GM12878 (cell line): ENCODE measurements at regions not wholly inside any gene's neighbourhood (a gene's known extent, or its start where the extent isn't known, plus 50 kb on each side); places are given as distances from the start of the nearest gene placed in this dataset.

Experiments
- ATAC-seq: fragments of 200-7000 bp; cut with Tn5 transposase; 3 replicates; pipeline ENCODE4 v1.9.1; 2020; ENCODE audit warnings: mild to moderate bottlenecking, moderate library complexity
- BruUV-seq: library from RNA; stranded (reverse); fragments of 400-500 nt; replicated peaks from 2 replicates; lab custom pipeline; 2021; lab: Mats Ljungman, UMichigan
- CTCF ChIA-PET: fragments of 300-600 bp; sonication (Branson Sonifier 250); formaldehyde crosslinking; extraction: SDS; loops from one replicate; lab custom pipeline; 2021; ENCODE audit warnings: inconsistent platforms; lab: Yijun Ruan, JAX
- POLR2A ChIA-PET: fragments of 350-600 bp; formaldehyde crosslinking; extraction: SDS; loops from one replicate; lab custom pipeline; 2021; ENCODE audit warnings: inconsistent platforms; lab: Charles Lee
- RAD21 ChIA-PET: fragments of 300-600 bp; sonication (Branson Sonifier 250); formaldehyde crosslinking; loops from one replicate; lab custom pipeline; 2023; ENCODE audit warnings: antibody characterized with exemption; ENCODE audit not compliant: unreplicated experiment; lab: Charles Lee
- SMC1A ChIA-PET: fragments of 300-600 bp; sonication (Branson Sonifier 250); formaldehyde crosslinking; loops from one replicate; lab custom pipeline; 2023; ENCODE audit not compliant: unreplicated experiment, uncharacterized antibody; lab: Charles Lee
- DNase-seq: peaks from one replicate; pipeline ENCODE4 v3.0.0-alpha.2; 2011; ENCODE audit warnings: low read depth, low spot score
- FAIRE-seq: peaks from 3 replicates; lab custom pipeline; 2011; peaks lifted over from hg19 to GRCh38; lab: Jason Lieb, UNC
- H2AFZ ChIP-seq: 2 replicates; pipeline ENCODE4 v1.6.0; 2011; ENCODE audit warnings: low read depth, low read length, control low read depth; ENCODE audit not compliant: control insufficient read depth
- H3K27ac ChIP-seq: 2 replicates; pipeline ENCODE4 v1.5.1; 2011; ENCODE audit warnings: control low read depth; ENCODE audit not compliant: control insufficient read depth, insufficient read depth
- H3K27me3 ChIP-seq, 2 experiments: replicated peaks in 1 of 2; 2 replicates each; pipeline versions ENCODE4 v1.6.0 to v1.6.1; 2011; ENCODE audit warnings: low read length in 1 of 2; ENCODE audit not compliant: control insufficient read depth in 2 of 2, insufficient read depth in 2 of 2
- H3K36me3 ChIP-seq, 2 experiments: 2 replicates each; pipeline ENCODE4 v1.5.1; 2011; ENCODE audit warnings: low read length in 1 of 2; ENCODE audit not compliant: control insufficient read depth in 2 of 2, insufficient read depth in 2 of 2
- H3K4me1 ChIP-seq: 2 replicates; pipeline ENCODE4 v1.6.1; 2011; ENCODE audit warnings: mild to moderate bottlenecking, low read length, moderate library complexity, mixed read lengths; ENCODE audit not compliant: control insufficient read depth, insufficient read depth
- H3K4me2 ChIP-seq: 2 replicates; pipeline ENCODE4 v1.6.0; 2011; ENCODE audit warnings: control low read depth; ENCODE audit not compliant: control insufficient read depth, insufficient read depth
- H3K4me3 ChIP-seq: fragments of 200-600 bp; sonication (generic); 2 replicates; pipeline ENCODE4 v1.5.1; 2016
- H3K79me2 ChIP-seq: 2 replicates; pipeline ENCODE4 v1.6.0; 2011; ENCODE audit warnings: low read length; ENCODE audit not compliant: control insufficient read depth, insufficient read depth
- H3K9ac ChIP-seq: 2 replicates; pipeline ENCODE4 v1.8.0; 2011; ENCODE audit warnings: low read length, control low read depth, mixed read lengths; ENCODE audit not compliant: control insufficient read depth, insufficient read depth
- H3K9me3 ChIP-seq: replicated peaks from 3 replicates; pipeline ENCODE4 v1.5.1; 2011; ENCODE audit warnings: mild to moderate bottlenecking, low read length; ENCODE audit not compliant: control insufficient read depth, insufficient read depth
- H4K20me1 ChIP-seq: 2 replicates; pipeline ENCODE4 v1.6.0; 2011; ENCODE audit not compliant: control insufficient read depth, insufficient read depth
- ETV6 ChIP-seq, 2 experiments: fragments of 450-650 bp in 1 of 2; IDR thresholded peaks in 1 of 2; conservative IDR thresholded peaks in 1 of 2; 2 replicates each; pipeline ENCODE4 v1.6.1; 2014; ENCODE audit warnings: antibody characterized with exemption in 1 of 2, borderline replicate concordance in 1 of 2, low read depth in 1 of 2, mild to moderate bottlenecking in 1 of 2, moderate library complexity in 1 of 2
- MEF2B ChIP-seq: fragments of 450-650 bp; IDR thresholded peaks from 2 replicates; pipeline ENCODE4 v1.6.1; 2018; ENCODE audit warnings: mild to moderate bottlenecking, moderate library complexity; ENCODE audit not compliant: partially characterized antibody, poor library complexity, severe bottlenecking
- NFYA ChIP-seq: IDR thresholded peaks from 2 replicates; pipeline ENCODE4 v1.6.1; 2011; ENCODE audit warnings: low read depth, mild to moderate bottlenecking, low read length, improper control_type of control experiment, borderline replicate concordance
- RAD21 ChIP-seq: IDR thresholded peaks from 2 replicates; pipeline ENCODE4 v1.6.1; 2011; ENCODE audit warnings: mild to moderate bottlenecking, low read depth, low read length, moderate library complexity; ENCODE audit not compliant: insufficient read depth
- ZBTB33 ChIP-seq: fragments of 450-650 bp; IDR thresholded peaks from 2 replicates; pipeline ENCODE4 v1.6.1; 2017; ENCODE audit warnings: mild to moderate bottlenecking
- WGBS: methylation state at CpG from one replicate; pipeline ENCODE4 v1.1.6; 2016; ENCODE audit warnings: low lambda C conversion rate; ENCODE audit not compliant: insufficient replicate concordance, insufficient coverage; ENCODE audit errors: missing lambda C conversion rate; 5-methylcytosine and 5-hydroxymethylcytosine counted together
- in situ Hi-C: fragments of 300-500 bp; cut with MboI; formaldehyde crosslinking; loops from 9 replicates; pipeline ENCODE4 v1.14.3; 2018; ENCODE audit warnings: mixed read lengths
- intact Hi-C: fragments of 100-400 bp; cut with micrococcal nuclease; formaldehyde crosslinking; loops from one replicate; pipeline ENCODE4 v1.14.2; 2022; ENCODE audit not compliant: unreplicated experiment

GRCh38 chr4:100828986-100829685 is 311.3 kb upstream of the EMCN start:
- Histone ChIP-seq H3K9ac (no peak overlapping the region), H4K20me1 (no peaks in the 10 kb centered on the region), H3K79me2 (no peaks in the 10 kb centered on the region)
- TF ChIP-seq ETV6 (conservative IDR thresholded peaks at IDR 0.05 in 1 of 2, IDR thresholded peaks at IDR 0.05 in 1 of 2; ENCODE audit: borderline replicate concordance in 1 of 2, low read depth in 1 of 2) (no peak), MEF2B (peak; percentile 14)
- TF ChIP-seq, all 136 proteins: peak for 1
- FAIRE-seq (no peak), DNase-seq (no peak), ATAC-seq (no peak)
- Histone ChIP-seq H3K4me1 (peaks cover 5% of the 10 kb centered on the region), H3K4me3 (no peak overlapping the region), H3K27me3 (no peaks in the 10 kb centered on the region), H3K27ac (no peak overlapping the region), H3K36me3 (no peaks in the 10 kb centered on the region), H3K4me2 (no peak overlapping the region), H3K9me3 (no peaks in the 10 kb centered on the region; the same call in 2 of the 3 replicates), H2AFZ (no peak overlapping the region)
- SMC1A ChIA-PET, result interaction anchor here (0.8 to 2.0 kb wide), 3 partner anchors 8 to 106 kb away, joined by 3 to 5 read pairs (median 4); no protein-coding TSS in a partner anchor
- intact Hi-C loops (loop anchor here (10.0 kb wide), 2 partner anchors 316 to 516 kb away; partner anchors contain the start of gene PPP3CA), in situ Hi-C loops (loop anchor here (10.0 kb wide), 1 partner anchor 186 kb away; no protein-coding TSS in a partner anchor)
- WGBS, result 31% methylated on average over 2 of the region's 2 CpGs
- CTCF ChIA-PET, result interaction anchor here (1.8 to 3.1 kb wide), 2 partner anchors 10 to 19 kb away, joined by 4 to 13 read pairs; no protein-coding TSS in a partner anchor
- POLR2A ChIA-PET, result no interaction called here
- no TSS peak for BruUV-seq
- RAD21 ChIA-PET, result no interaction called here

GRCh38 chr4:100828364-100828763 is 310.5 kb upstream of the EMCN start:
- no peaks in the 10 kb centered on the region; the same call in 2 of the 3 replicates for H3K9me3 ChIP-seq
- CTCF ChIA-PET, result interaction anchor here (1.8 to 3.1 kb wide), 2 partner anchors 9 to 20 kb away, joined by 4 to 13 read pairs; no protein-coding TSS in a partner anchor
- no peak for TF ChIP-seq ZBTB33
- TF ChIP-seq RAD21, result no peak
- TF ChIP-seq NFYA, result no peak
- in situ Hi-C loops (loop anchor here (10.0 kb wide), 1 partner anchor 186 kb away; no protein-coding TSS in a partner anchor), intact Hi-C loops (loop anchor here (10.0 kb wide), 2 partner anchors 316 to 516 kb away; partner anchors contain the start of gene PPP3CA)
- H3K27me3 ChIP-seq, result no peaks in the 10 kb centered on the region
- no peaks in the 10 kb centered on the region for H3K36me3 ChIP-seq
- no peak overlapping the region for H3K4me3 ChIP-seq
- no TSS peak for BruUV-seq
- SMC1A ChIA-PET, result interaction anchor here (2.0 kb wide), 1 partner anchor 9 kb away, joined by 4 read pairs; no protein-coding TSS in a partner anchor
- no peaks in the 10 kb centered on the region for H3K79me2 ChIP-seq
- H4K20me1 ChIP-seq, result no peaks in the 10 kb centered on the region
- H2AFZ ChIP-seq, result no peak overlapping the region
- 33% methylated on average over 3 of the region's 3 CpGs for WGBS
- no peak overlapping the region for H3K9ac ChIP-seq
- H3K4me2 ChIP-seq, result no peak overlapping the region
- ATAC-seq (no peak), DNase-seq (no peak), FAIRE-seq (no peak)
- no peak overlapping the region for H3K27ac ChIP-seq
- POLR2A ChIA-PET, result interaction anchor here (0.5 to 0.6 kb wide), 2 partner anchors 197 to 766 kb away, joined by 3 to 4 read pairs; no protein-coding TSS in a partner anchor
- peaks cover 11% of the 10 kb centered on the region for H3K4me1 ChIP-seq
- RAD21 ChIA-PET, result no interaction called here
